ENCODE measurements at regions not wholly inside any gene's neighbourhood (a gene's known extent, or its start where the extent isn't known, plus 50 kb on each side); places are given as distances from the start of the nearest gene placed in this dataset.

GRCh38 chr14:44814196-44814595 lies 147.6 kb downstream of the KLHL28 start:
- no peak overlapping the region for H3K27ac ChIP-seq (ENCODE audit: low read depth, low read length)
- H4K20me1 ChIP-seq (ENCODE audit: control insufficient read depth, insufficient read depth, low read depth, low read length) = no peaks in the 10 kb centered on the region
- peaks cover 6% of the 10 kb centered on the region; the same call in 1 of the 2 replicates for H3K27me3 ChIP-seq (ENCODE audit: control insufficient read depth, low read length)
- no peaks in the 10 kb centered on the region for H3F3A ChIP-seq (ENCODE audit: control insufficient read depth, insufficient read depth)
- no peak overlapping the region for H3K4me2 ChIP-seq (ENCODE audit: low read length)
- no peaks in the 10 kb centered on the region for H3K4me1 ChIP-seq (ENCODE audit: control insufficient read depth, low read length)
- H3K79me2 ChIP-seq (ENCODE audit: control insufficient read depth, low read length) = no peaks in the 10 kb centered on the region
- no peaks in the 10 kb centered on the region for H3K36me3 ChIP-seq (ENCODE audit: control insufficient read depth, low read length)
- H3K4me3 ChIP-seq (ENCODE audit: low read length) = no peak overlapping the region
- H3K9me3 ChIP-seq (ENCODE audit: control insufficient read depth, insufficient read depth, low read length) = no peaks in the 10 kb centered on the region
- no peak for TF ChIP-seq EZH2phosphoT487 (IDR thresholded peaks at IDR 0.05; ENCODE audit: borderline replicate concordance, low read length)
- TF ChIP-seq CTCF (IDR thresholded peaks at IDR 0.05; ENCODE audit: low read depth, low read length, poor library complexity, severe bottlenecking) = no peak
- no peaks in the 10 kb centered on the region for H3K9me2 ChIP-seq (replicated peaks; ENCODE audit: control insufficient read depth, low read length)

- H3K27me3 ChIP-seq (ENCODE audit: control insufficient read depth, low read length) = peaks cover 3% of the 10 kb centered on the region; the same call in 1 of the 2 replicates
- H3F3A ChIP-seq (ENCODE audit: control insufficient read depth, insufficient read depth) = no peaks in the 10 kb centered on the region
- H3K4me2 ChIP-seq (ENCODE audit: low read length) = no peak overlapping the region
- H3K4me3 ChIP-seq (ENCODE audit: low read length) = no peak overlapping the region
- TF ChIP-seq CTCF (IDR thresholded peaks at IDR 0.05; ENCODE audit: low read depth, low read length, poor library complexity, severe bottlenecking) (no peak), EZH2phosphoT487 (IDR thresholded peaks at IDR 0.05; ENCODE audit: borderline replicate concordance, low read length) (no peak)
- H3K9me3 ChIP-seq (ENCODE audit: control insufficient read depth, insufficient read depth, low read length) = no peaks in the 10 kb centered on the region
- H3K9me2 ChIP-seq (replicated peaks; ENCODE audit: control insufficient read depth, low read length) = no peaks in the 10 kb centered on the region
- H3K4me1 ChIP-seq (ENCODE audit: control insufficient read depth, low read length) = no peaks in the 10 kb centered on the region
- no peaks in the 10 kb centered on the region for H4K20me1 ChIP-seq (ENCODE audit: control insufficient read depth, insufficient read depth, low read depth, low read length)
- H3K79me2 ChIP-seq (ENCODE audit: control insufficient read depth, low read length) = no peaks in the 10 kb centered on the region
- no peaks in the 10 kb centered on the region for H3K36me3 ChIP-seq (ENCODE audit: control insufficient read depth, low read length)
- H3K27ac ChIP-seq (ENCODE audit: low read depth, low read length) = no peak overlapping the region
These were observed 149.1 kb downstream of the KLHL28 start for GRCh38 chr14:44812672-44813071.

- H3F3A ChIP-seq (ENCODE audit: control insufficient read depth, insufficient read depth) = no peaks in the 10 kb centered on the region
- H3K36me3 ChIP-seq (ENCODE audit: control insufficient read depth, low read length) = no peaks in the 10 kb centered on the region
- no peaks in the 10 kb centered on the region for H3K27me3 ChIP-seq (ENCODE audit: control insufficient read depth, low read length)
- no peaks in the 10 kb centered on the region for H3K9me2 ChIP-seq (replicated peaks; ENCODE audit: control insufficient read depth, low read length)
- TF ChIP-seq CTCF (IDR thresholded peaks at IDR 0.05; ENCODE audit: low read depth, low read length, poor library complexity, severe bottlenecking) (no peak), EZH2phosphoT487 (IDR thresholded peaks at IDR 0.05; ENCODE audit: borderline replicate concordance, low read length) (no peak)
- H3K4me3 ChIP-seq (ENCODE audit: low read length) = no peak overlapping the region
- H3K9me3 ChIP-seq (ENCODE audit: control insufficient read depth, insufficient read depth, low read length) = no peaks in the 10 kb centered on the region
- H3K27ac ChIP-seq (ENCODE audit: low read depth, low read length) = no peak overlapping the region
- H4K20me1 ChIP-seq (ENCODE audit: control insufficient read depth, insufficient read depth, low read depth, low read length) = no peaks in the 10 kb centered on the region
- H3K79me2 ChIP-seq (ENCODE audit: control insufficient read depth, low read length) = no peaks in the 10 kb centered on the region
- no peaks in the 10 kb centered on the region for H3K4me1 ChIP-seq (ENCODE audit: control insufficient read depth, low read length)
- no peak overlapping the region for H3K4me2 ChIP-seq (ENCODE audit: low read length)
These were observed 157.4 kb downstream of the KLHL28 start for GRCh38 chr14:44804391-44804790.

Data from DOHH2 (cell line).